D721Med (cell line): ENCODE measurements at regions not wholly inside any gene's neighbourhood (a gene's known extent, or its start where the extent isn't known, plus 50 kb on each side); places are given as distances from the start of the nearest gene placed in this dataset.

Experiments used
- DNase-seq: peaks from one replicate; pipeline ENCODE4 v3.0.0; 2011; ENCODE audit warnings: low spot score; ENCODE audit not compliant: insufficient read length
- FAIRE-seq: peaks from 2 replicates; lab custom pipeline; 2011; peaks lifted over from hg19 to GRCh38; lab: Jason Lieb, UNC
- TF ChIP-seq, protein P1 (sequence below): IDR thresholded peaks from 2 replicates; pipeline ENCODE4 v1.5.1; 2012; ENCODE audit warnings: mild to moderate bottlenecking, control low read depth; ENCODE audit not compliant: insufficient read depth; ENCODE audit errors: missing control alignments

DNA sequence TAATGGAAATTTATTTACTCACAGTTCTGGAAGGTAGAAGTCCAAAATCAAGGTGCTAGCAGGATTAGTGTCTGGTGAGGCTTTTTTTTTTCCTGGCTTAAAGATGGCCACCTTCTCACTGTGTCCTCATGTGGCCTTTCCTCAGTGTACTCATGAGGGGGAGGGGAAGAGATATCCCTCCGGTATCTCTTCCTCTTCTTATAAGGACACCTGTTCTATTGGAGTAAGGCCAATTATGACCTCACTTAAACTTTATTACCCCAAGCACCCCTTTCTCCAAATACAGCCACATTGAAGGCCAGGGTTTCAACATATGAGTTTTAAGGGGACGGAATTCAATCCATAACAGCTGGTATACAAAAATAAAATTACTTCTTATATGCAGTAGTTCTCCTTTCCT is 203.7 kb upstream of the C1orf87 start:
- FAIRE-seq (no peak), DNase-seq (no peak)
- TF ChIP-seq, protein P1, sequence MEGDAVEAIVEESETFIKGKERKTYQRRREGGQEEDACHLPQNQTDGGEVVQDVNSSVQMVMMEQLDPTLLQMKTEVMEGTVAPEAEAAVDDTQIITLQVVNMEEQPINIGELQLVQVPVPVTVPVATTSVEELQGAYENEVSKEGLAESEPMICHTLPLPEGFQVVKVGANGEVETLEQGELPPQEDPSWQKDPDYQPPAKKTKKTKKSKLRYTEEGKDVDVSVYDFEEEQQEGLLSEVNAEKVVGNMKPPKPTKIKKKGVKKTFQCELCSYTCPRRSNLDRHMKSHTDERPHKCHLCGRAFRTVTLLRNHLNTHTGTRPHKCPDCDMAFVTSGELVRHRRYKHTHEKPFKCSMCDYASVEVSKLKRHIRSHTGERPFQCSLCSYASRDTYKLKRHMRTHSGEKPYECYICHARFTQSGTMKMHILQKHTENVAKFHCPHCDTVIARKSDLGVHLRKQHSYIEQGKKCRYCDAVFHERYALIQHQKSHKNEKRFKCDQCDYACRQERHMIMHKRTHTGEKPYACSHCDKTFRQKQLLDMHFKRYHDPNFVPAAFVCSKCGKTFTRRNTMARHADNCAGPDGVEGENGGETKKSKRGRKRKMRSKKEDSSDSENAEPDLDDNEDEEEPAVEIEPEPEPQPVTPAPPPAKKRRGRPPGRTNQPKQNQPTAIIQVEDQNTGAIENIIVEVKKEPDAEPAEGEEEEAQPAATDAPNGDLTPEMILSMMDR, result no peak

DNA sequence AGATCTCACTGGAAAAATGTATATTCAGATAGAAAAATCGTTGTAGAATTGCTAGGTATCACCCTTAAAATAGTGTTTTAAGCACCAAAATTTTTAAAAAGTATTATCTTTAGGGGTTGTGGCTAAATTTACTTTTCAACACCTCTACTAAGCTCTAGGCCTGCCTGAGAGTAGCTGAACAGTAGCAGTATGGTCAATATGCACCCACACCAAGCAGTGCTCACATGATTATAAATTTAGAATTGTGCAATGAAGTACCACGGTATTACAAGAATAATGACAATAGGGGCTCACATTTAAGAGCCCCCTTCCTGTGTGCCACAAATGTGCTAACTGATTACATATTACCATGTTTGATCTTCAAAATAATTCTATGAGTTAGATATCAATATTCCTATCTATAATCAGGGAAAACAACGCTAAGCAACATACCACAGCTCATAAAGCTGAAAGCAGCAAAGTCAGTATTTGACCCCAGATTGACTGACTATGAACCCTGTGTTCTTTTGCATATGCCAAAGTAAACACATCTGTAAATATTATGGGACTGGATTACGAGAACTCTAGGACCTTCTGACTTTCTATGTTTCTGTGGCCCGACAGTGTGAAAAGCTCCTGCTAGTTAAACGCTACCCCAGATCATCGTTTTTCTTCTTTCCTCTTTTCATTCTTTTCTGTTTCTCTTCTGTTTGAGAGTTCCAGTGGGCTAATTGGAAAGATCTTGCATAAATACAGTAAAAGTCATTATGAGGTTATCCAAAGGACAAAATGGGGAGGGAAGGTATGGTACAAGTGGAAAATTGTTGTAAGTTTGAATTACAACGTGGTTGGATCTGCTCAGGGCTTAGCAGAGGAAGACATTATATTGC is 201.1 kb upstream of the C1orf87 start:
- TF ChIP-seq, protein P1, result no peak
- FAIRE-seq (no peak), DNase-seq (no peak)

DNA sequence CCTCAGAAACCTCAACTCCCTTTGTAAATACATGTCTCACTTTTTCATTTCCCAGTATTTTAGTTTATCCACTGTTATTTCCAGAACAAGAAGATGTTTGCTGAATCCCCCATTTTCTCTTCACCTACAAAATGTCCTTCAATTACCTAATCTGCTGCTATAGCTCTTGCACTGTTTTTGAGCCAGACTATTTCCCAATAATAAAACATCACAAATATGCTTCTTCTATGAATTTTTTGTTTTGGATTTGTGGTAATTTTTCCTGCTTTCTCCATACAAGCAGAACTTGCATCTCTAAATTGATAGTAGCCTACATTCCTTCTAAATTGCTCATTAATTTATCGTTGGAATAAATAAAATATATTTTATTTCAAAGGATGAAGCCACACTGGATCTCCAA is 199.6 kb upstream of the C1orf87 start:
- no peak for FAIRE-seq
- no peak for DNase-seq
- TF ChIP-seq, protein P1, result no peak

DNA sequence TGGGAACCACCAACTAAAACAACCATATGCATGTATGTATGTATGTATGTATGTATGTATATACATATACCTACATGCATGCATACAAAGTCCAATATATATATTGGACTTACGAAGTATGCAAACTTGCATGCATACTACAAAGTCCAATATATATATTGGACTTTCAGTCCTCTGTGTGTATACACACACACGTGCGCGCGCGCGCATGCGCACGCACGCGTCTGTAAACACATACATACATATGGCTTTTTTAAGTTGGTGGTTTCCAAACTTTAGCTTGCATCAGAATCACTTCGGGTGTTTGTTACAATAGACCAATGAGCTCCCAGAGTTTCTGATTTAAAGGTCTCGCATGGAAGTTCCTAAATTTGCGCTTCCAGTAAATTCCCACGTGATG is 197.5 kb upstream of the C1orf87 start:
- no peak for DNase-seq
- no peak for FAIRE-seq

DNA sequence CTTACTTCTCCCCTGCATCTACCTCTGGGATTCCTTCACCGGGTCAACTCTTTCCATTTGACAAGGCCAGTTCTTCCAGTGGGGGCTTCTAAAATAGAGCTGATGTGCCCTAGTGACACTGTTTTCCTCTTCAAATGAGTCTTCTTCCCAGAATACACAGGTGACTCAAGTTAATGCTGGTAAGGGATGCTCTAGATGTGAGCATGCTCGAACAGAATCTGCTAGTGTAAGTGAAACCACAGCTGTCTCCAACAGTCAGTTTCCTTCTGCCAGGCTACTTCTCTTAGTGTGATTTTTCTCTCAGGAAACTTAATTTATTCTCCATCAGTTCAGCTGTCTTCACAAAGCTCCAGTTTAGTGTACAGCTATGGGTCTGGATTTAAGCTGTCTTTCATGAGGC is 194.9 kb upstream of the C1orf87 start:
- TF ChIP-seq, protein P1, result no peak
- FAIRE-seq (no peak), DNase-seq (no peak)

More for the DNA sequence above, 197.5 kb upstream of the C1orf87 start:
- TF ChIP-seq, protein P1, result no peak

DNA sequence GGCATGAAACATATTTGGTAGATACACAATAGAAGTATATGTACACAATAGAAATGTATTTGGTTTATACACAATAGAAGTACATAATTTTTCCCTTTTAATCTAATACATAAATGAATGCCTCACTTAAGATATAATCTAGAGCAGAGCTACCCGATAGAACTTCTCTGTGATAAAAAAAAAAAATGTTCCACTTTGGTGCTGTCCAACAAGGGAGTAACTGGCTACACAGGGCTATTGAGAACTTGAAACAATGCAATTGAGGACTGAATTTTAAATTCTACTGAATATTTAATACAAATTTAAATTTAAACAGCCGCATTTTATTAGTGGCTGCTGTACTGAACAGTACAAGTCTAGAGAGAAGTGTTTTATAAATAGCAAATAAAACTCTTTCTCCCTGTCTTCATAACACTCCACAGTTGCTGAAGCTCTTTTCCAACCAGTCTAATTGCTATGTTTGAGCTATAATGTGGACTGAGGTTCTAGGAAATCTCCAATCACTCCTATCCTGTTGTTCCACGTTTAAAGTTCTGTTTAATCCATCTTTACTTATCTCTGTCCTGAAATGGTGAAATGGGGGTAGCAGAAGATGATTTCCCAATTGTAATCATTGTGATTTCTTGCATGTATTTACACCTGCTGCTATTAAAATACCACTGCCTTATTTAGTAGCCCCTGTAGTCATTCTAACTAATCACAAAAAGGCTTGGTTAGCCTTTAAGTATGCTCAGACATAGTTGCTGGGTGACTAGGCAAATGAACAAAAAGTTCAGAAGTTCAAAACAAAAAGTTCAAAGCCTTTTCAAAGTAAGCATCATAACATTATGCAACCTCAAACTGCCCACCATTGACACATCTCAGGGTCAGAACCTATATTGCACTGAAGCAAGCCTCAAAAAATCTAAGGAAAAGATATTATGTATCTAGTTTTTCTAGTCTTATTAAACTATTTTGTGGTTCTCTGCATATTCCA is 192.3 kb upstream of the C1orf87 start:
- TF ChIP-seq, protein P1, result no peak
- DNase-seq (no peak), FAIRE-seq (no peak)
